Epithelial cell of esophagus (primary cell): ENCODE measurements at regions not wholly inside any gene's neighbourhood (a gene's known extent, or its start where the extent isn't known, plus 50 kb on each side); places are given as distances from the start of the nearest gene placed in this dataset.

ENCODE experiments used
- DNase-seq: peaks from one replicate; pipeline ENCODE4 v3.0.0; 2010; ENCODE audit warnings: low read depth
- H3K4me3 ChIP-seq: 2 replicates; pipeline ENCODE4 v1.5.1; 2011; ENCODE audit warnings: mild to moderate bottlenecking, low read length, control low read depth
- TF ChIP-seq, protein P1 (sequence below): IDR thresholded peaks from 2 replicates; pipeline ENCODE4 v1.5.1; 2011; ENCODE audit warnings: low read depth, mild to moderate bottlenecking, low read length, control low read depth, inconsistent platforms; ENCODE audit not compliant: insufficient read depth; ENCODE audit errors: missing control alignments

DNA sequence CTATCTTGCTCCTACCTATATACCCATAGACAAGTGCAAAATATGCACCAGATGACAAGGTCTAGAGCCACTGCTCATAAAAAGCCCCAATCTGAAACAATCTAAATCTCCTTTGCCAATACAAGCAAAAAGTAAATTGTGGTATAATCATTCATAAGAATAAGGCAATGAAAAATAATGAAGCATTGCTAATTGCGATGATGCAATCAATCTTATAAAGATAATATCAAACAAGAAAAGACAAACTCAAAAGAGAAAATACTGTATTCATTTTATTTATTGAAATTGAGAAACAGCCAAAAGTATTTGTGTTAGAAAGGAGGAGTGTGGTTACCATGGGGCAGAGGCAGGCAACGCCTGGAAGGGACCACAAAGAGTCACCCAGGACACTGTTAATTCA is 175.9 kb upstream of the GYPC start:
- TF ChIP-seq, protein P1, sequence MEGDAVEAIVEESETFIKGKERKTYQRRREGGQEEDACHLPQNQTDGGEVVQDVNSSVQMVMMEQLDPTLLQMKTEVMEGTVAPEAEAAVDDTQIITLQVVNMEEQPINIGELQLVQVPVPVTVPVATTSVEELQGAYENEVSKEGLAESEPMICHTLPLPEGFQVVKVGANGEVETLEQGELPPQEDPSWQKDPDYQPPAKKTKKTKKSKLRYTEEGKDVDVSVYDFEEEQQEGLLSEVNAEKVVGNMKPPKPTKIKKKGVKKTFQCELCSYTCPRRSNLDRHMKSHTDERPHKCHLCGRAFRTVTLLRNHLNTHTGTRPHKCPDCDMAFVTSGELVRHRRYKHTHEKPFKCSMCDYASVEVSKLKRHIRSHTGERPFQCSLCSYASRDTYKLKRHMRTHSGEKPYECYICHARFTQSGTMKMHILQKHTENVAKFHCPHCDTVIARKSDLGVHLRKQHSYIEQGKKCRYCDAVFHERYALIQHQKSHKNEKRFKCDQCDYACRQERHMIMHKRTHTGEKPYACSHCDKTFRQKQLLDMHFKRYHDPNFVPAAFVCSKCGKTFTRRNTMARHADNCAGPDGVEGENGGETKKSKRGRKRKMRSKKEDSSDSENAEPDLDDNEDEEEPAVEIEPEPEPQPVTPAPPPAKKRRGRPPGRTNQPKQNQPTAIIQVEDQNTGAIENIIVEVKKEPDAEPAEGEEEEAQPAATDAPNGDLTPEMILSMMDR, result no peak
- no peak overlapping the region for H3K4me3 ChIP-seq
- no peak for DNase-seq

DNA sequence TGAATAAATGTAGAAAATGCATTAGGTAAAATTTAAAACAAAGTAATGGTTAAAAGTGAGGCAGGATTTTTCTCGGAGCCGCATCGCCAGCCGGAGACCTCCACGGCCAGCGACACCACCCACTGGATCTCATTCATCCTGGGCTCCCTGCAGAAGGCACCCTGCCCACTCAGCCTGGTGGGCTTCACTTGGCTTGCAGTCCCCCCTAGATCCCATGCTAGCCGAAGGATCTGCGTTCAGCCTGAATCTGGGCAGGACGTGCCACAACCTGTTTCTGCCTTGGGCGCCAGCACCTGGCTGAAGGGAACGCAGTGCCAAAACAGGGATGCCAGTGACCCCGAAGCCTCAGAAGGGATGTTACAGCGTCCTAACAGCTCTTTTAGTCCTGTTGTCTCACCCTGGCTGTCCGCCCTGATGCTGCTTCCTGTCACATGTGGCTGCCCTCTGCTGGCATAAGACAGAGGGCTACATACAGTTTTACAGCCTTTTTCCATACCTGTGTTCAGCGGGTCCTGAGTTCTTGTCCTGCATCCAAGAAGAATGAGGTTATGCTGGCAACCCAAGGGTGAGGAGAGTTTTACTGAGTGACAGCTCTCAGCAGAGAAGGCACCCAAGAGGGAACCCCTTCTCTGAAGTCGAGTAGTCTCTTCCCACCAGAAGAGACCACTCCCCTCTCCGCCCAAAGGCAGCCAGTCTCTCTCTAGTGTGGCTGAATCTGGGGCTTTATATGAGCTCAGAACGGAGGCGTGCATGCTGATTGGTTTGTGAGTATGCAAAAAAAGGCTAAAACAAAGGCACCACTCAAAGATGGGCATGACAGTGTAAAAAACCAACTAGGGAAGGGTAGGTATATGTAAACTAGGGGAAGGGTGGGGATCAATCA is 173.1 kb upstream of the GYPC start:
- TF ChIP-seq, protein P1, result no peak
- H3K4me3 ChIP-seq, result no peak overlapping the region
- DNase-seq, result no peak

DNA sequence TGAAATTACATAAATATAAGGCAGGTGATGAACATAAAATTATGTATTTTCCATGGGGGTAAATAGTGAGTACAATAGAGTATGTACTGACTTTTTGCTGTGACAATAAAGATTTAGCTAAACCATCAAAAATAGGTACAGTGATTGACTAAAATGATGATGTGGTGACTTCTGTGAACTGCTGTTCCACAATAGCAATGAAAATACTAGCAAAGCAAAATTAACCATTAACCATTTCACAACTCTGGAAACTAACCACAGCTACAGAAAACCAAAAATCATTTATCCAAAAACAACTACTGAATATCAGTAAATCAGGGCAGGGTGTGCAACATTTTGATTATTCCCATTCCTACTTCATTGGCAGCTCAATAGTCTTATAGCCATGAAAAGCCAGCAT is 161.4 kb upstream of the GYPC start:
- TF ChIP-seq, protein P1, result no peak
- no peak overlapping the region for H3K4me3 ChIP-seq
- no peak for DNase-seq

DNA sequence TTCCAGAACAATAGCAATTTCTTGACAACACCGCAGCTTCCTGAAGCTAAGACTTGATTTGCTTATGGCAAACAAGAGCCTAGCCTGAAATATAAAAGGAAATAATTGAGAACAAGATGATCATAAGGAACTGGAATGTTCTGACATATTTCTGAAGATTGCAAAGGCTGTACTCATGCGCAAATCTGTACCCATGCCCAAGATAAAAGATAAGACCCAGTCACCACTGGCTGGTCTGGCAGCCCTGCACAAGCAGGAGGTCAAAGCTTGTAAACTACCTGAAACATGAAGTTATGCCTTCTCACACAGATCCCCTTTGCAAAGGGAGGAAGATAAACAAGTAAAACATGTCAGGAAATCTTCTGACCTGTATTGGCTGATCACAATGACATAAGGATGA is 160.8 kb upstream of the GYPC start:
- no peak overlapping the region for H3K4me3 ChIP-seq
- DNase-seq, result no peak
- TF ChIP-seq, protein P1, result no peak

DNA sequence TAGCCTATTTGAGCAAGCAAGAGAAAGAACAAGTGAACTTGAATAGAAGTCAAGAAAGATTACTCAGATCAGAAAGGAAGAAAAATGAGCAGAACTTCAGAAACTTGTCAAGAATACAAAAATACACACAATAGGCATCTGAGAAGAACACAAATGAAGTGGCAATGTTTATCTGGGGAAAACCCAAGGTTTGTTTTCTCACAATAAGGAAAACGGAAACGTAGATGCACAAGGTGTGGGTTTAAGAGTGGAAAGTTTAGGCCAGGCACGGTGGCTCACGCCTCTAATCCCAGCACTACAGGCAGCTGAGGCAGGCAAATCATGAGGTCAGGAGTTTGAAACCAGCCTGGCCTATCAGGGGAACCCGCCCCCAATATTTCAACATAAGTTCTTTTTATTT is 159.5 kb upstream of the GYPC start:
- no peak overlapping the region for H3K4me3 ChIP-seq
- no peak for DNase-seq
- TF ChIP-seq, protein P1, result no peak

DNA sequence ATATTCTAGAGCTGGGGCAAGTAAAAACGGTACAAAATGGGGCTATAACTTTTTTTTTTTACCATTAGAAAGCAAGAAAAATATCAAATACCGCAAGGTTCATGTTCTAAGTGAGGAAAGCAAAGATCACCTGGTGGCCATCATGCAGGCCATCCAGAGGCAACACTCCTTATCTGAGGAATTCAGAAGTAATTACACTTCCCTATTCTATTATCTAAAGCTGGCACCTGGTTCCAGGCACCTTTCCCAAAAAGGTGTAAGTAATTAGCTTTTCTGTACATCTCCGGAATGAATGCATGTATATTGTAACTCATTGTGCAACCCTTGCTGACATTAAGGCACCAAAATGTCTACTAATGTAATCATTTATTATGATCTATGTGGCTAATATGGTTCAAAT is 152.5 kb upstream of the GYPC start:
- no peak overlapping the region for H3K4me3 ChIP-seq
- no peak for DNase-seq
- TF ChIP-seq, protein P1, result no peak

DNA sequence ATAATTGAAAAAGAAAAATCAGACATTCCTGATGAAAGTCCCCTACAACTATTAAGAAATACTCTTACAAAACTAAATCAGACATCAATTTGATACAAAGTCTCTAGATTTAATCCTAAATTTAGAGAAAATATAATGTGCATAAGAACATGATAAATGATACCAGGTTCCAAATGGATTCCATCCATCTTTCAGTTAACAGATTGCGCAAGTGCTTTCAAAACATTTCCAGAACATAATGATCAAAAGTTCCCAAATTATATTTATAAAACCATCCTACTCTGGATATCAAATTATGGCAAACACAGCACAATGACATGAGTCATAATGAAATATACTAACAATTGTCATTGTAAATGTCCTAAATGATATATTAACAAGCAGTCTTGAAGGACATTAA is 151.0 kb upstream of the GYPC start:
- no peak overlapping the region for H3K4me3 ChIP-seq
- DNase-seq, result no peak
- TF ChIP-seq, protein P1, result no peak
